ENCODE measurements at regions not wholly inside any gene's neighbourhood (a gene's known extent, or its start where the extent isn't known, plus 50 kb on each side); places are given as distances from the start of the nearest gene placed in this dataset.
"Not testable (repeated sequence)": the region's sequence is repeated elsewhere in the genome, so short reads cannot be mapped to it uniquely, and the experiment has no call there.

- Mint-ChIP-seq H3K27ac (no peak overlapping the region), H3K36me3 (ENCODE audit: low read depth) (no peaks in the 10 kb centered on the region), H3K4me3 (no peak overlapping the region), H3K9me3 (no peaks in the 10 kb centered on the region), H3K27me3 (peaks cover 10% of the 10 kb centered on the region), H3K4me1 (ENCODE audit: low read depth) (no peaks in the 10 kb centered on the region)
- DNase-seq, result no peak
Measured at GRCh38 chr18:21928925-21929324, 188.3 kb downstream of the MIB1 start.

- DNase-seq, result no peak
- Mint-ChIP-seq H3K4me1 (ENCODE audit: low read depth) (no peaks in the 10 kb centered on the region), H3K27me3 (peaks cover 10% of the 10 kb centered on the region), H3K9me3 (no peaks in the 10 kb centered on the region), H3K27ac (no peak overlapping the region), H3K36me3 (ENCODE audit: low read depth) (no peaks in the 10 kb centered on the region), H3K4me3 (no peak overlapping the region)
Measured at GRCh38 chr18:21930177-21930576, 189.6 kb downstream of the MIB1 start.

GRCh38 chr18:21933931-21934765, 193.6 kb downstream of the MIB1 start:
- Mint-ChIP-seq H3K9me3 (no peaks in the 10 kb centered on the region), H3K4me3 (no peak overlapping the region), H3K27ac (no peak overlapping the region), H3K27me3 (peaks cover 6% of the 10 kb centered on the region), H3K4me1 (ENCODE audit: low read depth) (no peaks in the 10 kb centered on the region), H3K36me3 (ENCODE audit: low read depth) (no peaks in the 10 kb centered on the region)
- DNase-seq, result no peak

- no peak overlapping the region for H3K27ac Mint-ChIP-seq
- peaks cover 3% of the 10 kb centered on the region for H3K27me3 Mint-ChIP-seq
- no peak overlapping the region for H3K4me3 Mint-ChIP-seq
- no peaks in the 10 kb centered on the region for H3K4me1 Mint-ChIP-seq (ENCODE audit: low read depth)
- DNase-seq, result no peak
- no peaks in the 10 kb centered on the region for H3K9me3 Mint-ChIP-seq
- H3K36me3 Mint-ChIP-seq (ENCODE audit: low read depth), result no peaks in the 10 kb centered on the region
Measured at GRCh38 chr18:21934766-21935015, 194.1 kb downstream of the MIB1 start.

GRCh38 chr18:21943456-21943855, 202.9 kb downstream of the MIB1 start:
- H3K36me3 Mint-ChIP-seq (ENCODE audit: low read depth), result no peaks in the 10 kb centered on the region

GRCh38 chr18:21949326-21950015, 208.9 kb downstream of the MIB1 start:
- Mint-ChIP-seq H3K27ac (no peak overlapping the region), H3K4me3 (no peak overlapping the region), H3K4me1 (ENCODE audit: low read depth) (no peaks in the 10 kb centered on the region), H3K27me3 (peaks cover 31% of the 10 kb centered on the region), H3K9me3 (no peaks in the 10 kb centered on the region), H3K36me3 (ENCODE audit: low read depth) (no peaks in the 10 kb centered on the region)
- no peak for DNase-seq

More at GRCh38 chr18:21943456-21943855, 202.9 kb downstream of the MIB1 start:
- Mint-ChIP-seq H3K27me3 (peaks cover 13% of the 10 kb centered on the region), H3K27ac (no peak overlapping the region), H3K4me3 (no peak overlapping the region), H3K9me3 (no peaks in the 10 kb centered on the region), H3K4me1 (ENCODE audit: low read depth) (no peaks in the 10 kb centered on the region)
- no peak for DNase-seq

- no peak overlapping the region for H3K27ac Mint-ChIP-seq
- peak; percentile 82 for DNase-seq
- H3K4me1 Mint-ChIP-seq (ENCODE audit: low read depth), result no peaks in the 10 kb centered on the region
- H3K4me3 Mint-ChIP-seq, result no peak overlapping the region
- no peaks in the 10 kb centered on the region for H3K36me3 Mint-ChIP-seq (ENCODE audit: low read depth)
- peaks cover 24% of the 10 kb centered on the region for H3K27me3 Mint-ChIP-seq
- no peaks in the 10 kb centered on the region for H3K9me3 Mint-ChIP-seq
Measured at GRCh38 chr18:21955757-21956652, 213.4 kb upstream of the GATA6 start.

GRCh38 chr18:21958263-21958662, 211.1 kb upstream of the GATA6 start:
- no peaks in the 10 kb centered on the region for H3K4me1 Mint-ChIP-seq (ENCODE audit: low read depth)
- no peak overlapping the region for H3K27ac Mint-ChIP-seq
- no peak overlapping the region for H3K4me3 Mint-ChIP-seq
- H3K36me3 Mint-ChIP-seq (ENCODE audit: low read depth), result no peaks in the 10 kb centered on the region
- DNase-seq, result no peak
- peaks cover 18% of the 10 kb centered on the region for H3K27me3 Mint-ChIP-seq
- no peaks in the 10 kb centered on the region for H3K9me3 Mint-ChIP-seq

- Mint-ChIP-seq H3K4me1 (ENCODE audit: low read depth) (no peaks in the 10 kb centered on the region), H3K27ac (no peak overlapping the region)
Measured at GRCh38 chr18:21958707-21959450, 210.5 kb upstream of the GATA6 start.

GRCh38 chr18:21960189-21960588, 209.2 kb upstream of the GATA6 start:
- no peak overlapping the region for H3K27ac Mint-ChIP-seq
- H3K4me1 Mint-ChIP-seq (ENCODE audit: low read depth), result no peaks in the 10 kb centered on the region
- H3K4me3 Mint-ChIP-seq, result no peak overlapping the region
- DNase-seq, result no peak
- no peaks in the 10 kb centered on the region for H3K36me3 Mint-ChIP-seq (ENCODE audit: low read depth)
- peaks cover 8% of the 10 kb centered on the region for H3K27me3 Mint-ChIP-seq
- H3K9me3 Mint-ChIP-seq, result no peaks in the 10 kb centered on the region

More at GRCh38 chr18:21958707-21959450, 210.5 kb upstream of the GATA6 start:
- Mint-ChIP-seq H3K4me3 (no peak overlapping the region), H3K27me3 (peaks cover 17% of the 10 kb centered on the region), H3K36me3 (ENCODE audit: low read depth) (no peaks in the 10 kb centered on the region), H3K9me3 (no peaks in the 10 kb centered on the region)
- DNase-seq, result no peak

- Mint-ChIP-seq H3K4me1 (ENCODE audit: low read depth) (no peaks in the 10 kb centered on the region), H3K27ac (no peak overlapping the region), H3K27me3 (peaks cover 3% of the 10 kb centered on the region), H3K9me3 (no peaks in the 10 kb centered on the region), H3K4me3 (no peak overlapping the region), H3K36me3 (ENCODE audit: low read depth) (no peaks in the 10 kb centered on the region)
- DNase-seq, result no peak
Measured at GRCh38 chr18:21963336-21963735, 206.1 kb upstream of the GATA6 start.

- Mint-ChIP-seq H3K9me3 (no peaks in the 10 kb centered on the region), H3K4me3 (no peak overlapping the region), H3K4me1 (ENCODE audit: low read depth) (no peaks in the 10 kb centered on the region), H3K27me3 (no peaks in the 10 kb centered on the region), H3K36me3 (ENCODE audit: low read depth) (no peaks in the 10 kb centered on the region), H3K27ac (no peak overlapping the region)
- DNase-seq, result no peak
Measured at GRCh38 chr18:21968338-21968737, 201.1 kb upstream of the GATA6 start.

- H3K27me3 Mint-ChIP-seq, result no peaks in the 10 kb centered on the region
- DNase-seq, result no peak
- H3K36me3 Mint-ChIP-seq (ENCODE audit: low read depth), result no peaks in the 10 kb centered on the region
- no peaks in the 10 kb centered on the region for H3K9me3 Mint-ChIP-seq
- no peak overlapping the region for H3K4me3 Mint-ChIP-seq
- H3K4me1 Mint-ChIP-seq (ENCODE audit: low read depth), result no peaks in the 10 kb centered on the region
- no peak overlapping the region for H3K27ac Mint-ChIP-seq
Measured at GRCh38 chr18:21972281-21972680, 197.1 kb upstream of the GATA6 start.

GRCh38 chr18:21975954-21976353, 193.4 kb upstream of the GATA6 start:
- H3K27me3 Mint-ChIP-seq; DNase-seq; H3K9me3 Mint-ChIP-seq; H3K4me1 Mint-ChIP-seq (ENCODE audit: low read depth); H3K4me3 Mint-ChIP-seq; H3K27ac Mint-ChIP-seq; H3K36me3 Mint-ChIP-seq (ENCODE audit: low read depth): not testable (repeated sequence)
